ENCODE measurements at regions not wholly inside any gene's neighbourhood (a gene's known extent, or its start where the extent isn't known, plus 50 kb on each side); places are given as distances from the start of the nearest gene placed in this dataset.

DNA sequence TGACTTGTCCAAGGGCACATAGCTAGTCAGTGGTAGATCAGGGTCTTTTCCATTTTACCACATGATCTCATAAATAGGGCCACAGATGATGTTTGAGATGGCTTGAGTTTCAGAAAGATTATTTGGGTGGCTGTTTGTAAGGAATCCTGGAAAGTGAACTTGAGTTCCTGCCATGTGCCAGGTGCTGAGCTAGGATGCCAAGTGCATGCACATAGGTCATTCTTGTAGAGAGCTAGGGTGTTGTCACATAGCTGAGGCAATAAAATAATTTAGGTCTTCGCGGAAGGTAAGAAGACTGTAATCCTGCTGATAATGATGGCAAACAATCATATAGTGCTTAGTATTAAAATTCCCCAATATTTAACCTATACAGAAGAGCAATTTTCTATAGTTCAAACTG lies 1162.6 kb upstream of the TENM4 start:
- Mint-ChIP-seq H3K9me3 (peaks cover 1 to 23% (median 9%) of the 10 kb centered on the region in 9 donors), H3K36me3 (no peaks in the 10 kb centered on the region), H3K27me3 (peaks cover 0 to 1% (median 0%) of the 10 kb centered on the region in 5 donors), H3K4me1 (no peaks in the 10 kb centered on the region), H3K27ac (no peak overlapping the region), H3K4me3 (no peak overlapping the region)
- ATAC-seq (no peak), DNase-seq (no peak)
- POLR2A ChIA-PET, result no interaction called here

DNA sequence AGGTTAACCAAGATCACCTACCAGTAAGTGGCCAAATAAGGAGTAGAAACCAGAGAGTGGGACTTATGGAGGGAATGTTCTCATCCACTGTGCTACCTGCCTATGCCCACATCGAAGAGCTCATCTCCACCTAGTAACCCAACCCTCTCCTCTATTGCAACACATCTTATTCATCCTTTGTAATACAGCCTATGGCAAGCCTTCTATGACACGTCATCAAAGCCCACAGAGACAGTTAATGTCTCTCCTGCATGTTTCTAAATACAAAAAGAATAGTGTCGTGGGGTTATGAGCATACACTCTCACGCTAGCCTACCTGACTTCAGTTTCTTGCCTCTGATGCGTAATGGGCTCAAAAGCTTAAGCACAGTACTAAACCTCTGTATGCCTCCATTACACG lies 1158.1 kb upstream of the TENM4 start:
- POLR2A ChIA-PET, result no interaction called here
- H3K4me3 Mint-ChIP-seq, result no peak overlapping the region
- DNase-seq, result no peak

DNA sequence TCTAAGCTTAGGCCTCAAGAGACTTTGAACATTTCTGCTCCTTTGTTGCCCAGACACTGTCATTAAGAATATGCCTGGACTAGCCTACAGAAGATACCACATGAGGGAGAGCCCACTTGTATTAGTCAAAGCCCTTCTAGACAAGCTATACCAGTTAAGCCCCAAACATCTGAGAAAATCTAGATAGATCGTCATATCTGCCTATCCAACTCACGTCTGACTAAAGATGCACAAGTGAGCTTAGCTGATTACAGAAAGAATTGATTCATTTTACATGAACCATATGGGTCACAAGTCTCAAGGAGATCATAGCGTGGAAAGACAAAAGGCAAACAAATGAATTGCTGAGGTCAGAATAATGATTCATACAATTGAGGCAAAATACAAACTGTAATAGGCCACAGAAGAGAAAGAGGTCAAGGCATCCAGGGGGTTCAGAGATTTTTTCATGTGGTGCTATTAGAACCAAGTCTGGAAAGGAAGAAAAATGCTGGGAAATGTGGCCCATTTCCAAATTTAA lies 1155.5 kb upstream of the TENM4 start:
- Mint-ChIP-seq H3K27ac (no peak overlapping the region), H3K9me3 (peaks cover 0 to 29% (median 15%) of the 10 kb centered on the region in 9 donors), H3K4me1 (no peaks in the 10 kb centered on the region), H3K36me3 (peaks cover 0 to 4% (median 0%) of the 10 kb centered on the region in 3 donors), H3K27me3 (no peaks in the 10 kb centered on the region), H3K4me3 (no peak overlapping the region)
- no peak for ATAC-seq
- POLR2A ChIA-PET, result no interaction called here
- DNase-seq, result no peak

More for the DNA sequence above, 1158.1 kb upstream of the TENM4 start:
- no peak for ATAC-seq
- Mint-ChIP-seq H3K36me3 (peaks cover 0 to 4% (median 0%) of the 10 kb centered on the region in 3 donors), H3K27me3 (no peaks in the 10 kb centered on the region), H3K9me3 (peaks cover 4 to 23% (median 14%) of the 10 kb centered on the region in 9 donors), H3K27ac (no peak overlapping the region), H3K4me1 (no peaks in the 10 kb centered on the region)

DNA sequence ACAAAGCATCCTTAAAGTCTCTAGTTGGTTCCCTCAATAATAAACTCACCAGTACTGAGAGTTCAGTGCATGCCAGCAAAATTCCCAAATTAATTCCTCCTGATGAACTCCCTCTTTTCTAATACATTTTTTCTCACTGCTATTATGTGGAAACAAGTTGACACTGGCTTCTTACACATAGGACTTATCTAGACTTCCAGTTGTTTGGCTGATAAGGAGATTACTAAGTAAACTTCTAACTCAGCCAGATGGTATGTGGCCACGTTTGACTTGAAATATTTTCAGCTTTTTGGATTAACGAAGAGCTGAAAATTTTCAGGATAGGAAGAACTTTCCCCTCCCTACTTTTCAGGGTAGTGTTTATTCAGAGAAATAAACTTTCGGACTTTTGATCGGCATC lies 1154.2 kb upstream of the TENM4 start:
- Mint-ChIP-seq H3K27me3 (no peaks in the 10 kb centered on the region), H3K4me3 (no peak overlapping the region), H3K4me1 (no peaks in the 10 kb centered on the region), H3K27ac (no peak overlapping the region), H3K9me3 (peaks cover 0 to 29% (median 10%) of the 10 kb centered on the region in 9 donors), H3K36me3 (peaks cover 0 to 4% (median 0%) of the 10 kb centered on the region in 3 donors)
- ATAC-seq (no peak), DNase-seq (no peak)
- POLR2A ChIA-PET, result no interaction called here

DNA sequence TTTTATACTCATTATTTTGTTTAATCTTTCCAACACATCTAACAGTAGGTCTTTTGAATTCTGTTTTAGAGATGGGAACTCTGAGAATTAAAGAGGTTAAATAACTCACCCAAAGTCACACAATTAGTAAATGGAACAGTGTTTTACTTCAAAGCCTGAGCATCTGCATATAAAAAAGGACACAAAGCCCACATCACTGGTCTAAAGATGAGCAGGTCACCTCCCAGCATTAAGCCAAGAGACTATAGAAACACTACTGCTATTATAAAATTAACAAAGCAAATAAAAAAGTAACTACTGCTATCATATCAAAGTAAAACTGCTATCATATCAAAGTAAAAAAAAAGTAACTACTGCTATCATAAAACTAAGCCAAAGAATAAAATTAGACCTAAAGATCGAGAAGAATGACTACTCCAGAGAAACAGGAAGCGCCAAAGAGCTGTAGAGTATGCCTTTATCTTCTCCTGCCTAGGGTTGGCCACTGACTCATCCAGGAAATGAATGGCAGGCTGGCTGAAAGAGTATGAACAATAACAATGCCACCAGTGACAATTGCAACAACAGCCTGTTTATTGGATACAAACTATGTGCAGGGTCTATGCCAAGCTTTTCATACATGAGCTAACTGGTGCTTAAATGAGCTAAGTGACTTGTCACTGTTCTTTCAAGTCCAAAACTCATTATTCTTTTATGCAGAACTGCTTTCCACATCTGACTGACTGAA lies 1153.0 kb upstream of the TENM4 start:
- Mint-ChIP-seq H3K27ac (no peak overlapping the region), H3K27me3 (no peaks in the 10 kb centered on the region), H3K9me3 (peaks cover 0 to 29% (median 9%) of the 10 kb centered on the region in 9 donors), H3K36me3 (peaks cover 0 to 4% (median 0%) of the 10 kb centered on the region in 3 donors), H3K4me1 (no peaks in the 10 kb centered on the region), H3K4me3 (no peak overlapping the region)
- no peak for ATAC-seq
- DNase-seq, result no peak
- POLR2A ChIA-PET, result no interaction called here

DNA sequence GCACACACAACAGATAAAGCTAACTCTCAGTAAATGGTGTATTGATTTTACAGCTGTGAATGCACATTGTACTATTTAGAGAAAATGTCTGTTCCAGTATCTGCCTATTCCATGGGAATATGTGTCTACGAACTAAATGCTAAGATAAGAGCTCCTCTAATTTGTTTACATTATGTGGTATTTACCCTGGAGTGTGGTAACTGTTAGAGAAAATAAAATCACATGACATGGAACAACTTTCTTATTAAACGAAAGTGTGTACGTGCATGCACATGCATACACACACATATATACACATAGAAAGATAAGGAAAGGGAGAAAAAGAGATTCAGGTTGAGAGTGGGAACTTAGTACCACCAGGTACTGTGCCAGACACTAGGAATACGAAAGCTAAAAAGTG lies 1151.7 kb upstream of the TENM4 start:
- no peak for ATAC-seq
- Mint-ChIP-seq H3K4me1 (no peaks in the 10 kb centered on the region), H3K27ac (no peak overlapping the region), H3K9me3 (peaks cover 0 to 29% (median 8%) of the 10 kb centered on the region in 9 donors), H3K27me3 (no peaks in the 10 kb centered on the region), H3K4me3 (no peak overlapping the region), H3K36me3 (peaks cover 0 to 4% (median 0%) of the 10 kb centered on the region in 3 donors)
- no peak for DNase-seq
- POLR2A ChIA-PET, result no interaction called here

DNA sequence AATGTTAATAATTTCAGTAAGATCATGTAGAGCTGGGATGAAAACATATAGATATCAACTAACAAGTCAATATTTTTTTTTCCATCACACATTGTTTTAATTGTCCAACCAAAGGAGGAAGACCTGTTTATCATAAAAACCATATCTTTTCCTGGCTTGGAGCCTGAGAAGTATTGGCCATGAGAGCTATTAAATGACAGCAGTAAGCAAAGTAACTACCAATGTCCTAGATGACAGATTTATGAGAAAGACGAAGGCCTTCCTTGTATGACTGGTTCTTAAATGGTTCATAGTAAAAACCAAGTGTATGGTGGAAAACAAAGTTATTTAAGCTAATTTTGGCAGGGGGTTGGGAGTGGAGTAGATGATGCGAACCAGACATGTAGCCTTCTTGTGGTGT lies 1147.1 kb upstream of the TENM4 start:
- Mint-ChIP-seq H3K4me3 (no peak overlapping the region), H3K27ac (no peak overlapping the region), H3K4me1 (no peaks in the 10 kb centered on the region), H3K27me3 (no peaks in the 10 kb centered on the region), H3K9me3 (peaks cover 0 to 14% (median 6%) of the 10 kb centered on the region in 9 donors), H3K36me3 (no peaks in the 10 kb centered on the region)
- POLR2A ChIA-PET, result no interaction called here
- DNase-seq, result no peak
- no peak for ATAC-seq

DNA sequence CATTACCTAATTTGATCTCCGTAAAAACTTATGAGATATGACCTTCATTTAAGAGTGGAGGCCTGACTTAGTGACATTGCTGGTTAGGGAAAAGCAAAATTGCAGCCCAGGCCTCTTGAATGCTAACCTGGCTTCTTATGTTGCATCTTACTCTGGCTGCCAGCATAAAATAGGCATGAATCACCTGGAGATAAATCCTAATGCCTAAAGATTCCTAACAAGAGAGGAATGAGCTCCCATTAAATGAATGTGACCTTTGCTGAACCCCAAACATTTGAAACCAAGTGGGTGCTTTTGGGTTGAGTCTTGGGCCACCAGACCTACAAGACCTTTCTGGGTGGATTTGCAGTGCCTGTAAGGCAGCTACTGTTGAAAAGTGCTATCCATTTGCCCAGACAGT lies 1145.6 kb upstream of the TENM4 start:
- Mint-ChIP-seq H3K4me1 (no peaks in the 10 kb centered on the region), H3K9me3 (peaks cover 0 to 11% (median 6%) of the 10 kb centered on the region in 9 donors), H3K36me3 (no peaks in the 10 kb centered on the region), H3K4me3 (no peak overlapping the region), H3K27me3 (no peaks in the 10 kb centered on the region), H3K27ac (no peak overlapping the region)
- DNase-seq (no peak), ATAC-seq (no peak)
- POLR2A ChIA-PET, result no interaction called here

DNA sequence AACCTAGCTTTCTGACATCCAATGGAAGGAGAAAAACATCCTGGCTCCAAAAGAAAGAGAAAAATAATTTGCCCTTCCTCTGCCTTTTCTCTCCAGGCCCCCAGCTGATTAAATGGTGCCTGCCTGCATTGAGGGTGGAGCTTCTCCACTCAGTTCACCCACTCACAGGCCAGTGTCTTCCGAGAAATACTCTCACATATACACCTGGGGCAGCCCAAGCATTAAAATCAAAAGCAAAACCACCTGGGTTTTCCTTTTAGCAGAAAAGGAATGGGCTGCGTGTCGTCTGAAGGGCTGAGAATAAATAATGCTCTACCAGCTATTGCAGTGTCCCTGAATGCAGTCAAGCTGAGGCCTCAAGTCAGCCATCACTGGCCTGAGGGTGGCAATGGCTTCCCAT lies 1143.8 kb upstream of the TENM4 start:
- Mint-ChIP-seq H3K4me3 (no peak overlapping the region), H3K36me3 (no peaks in the 10 kb centered on the region), H3K27ac (no peak overlapping the region), H3K9me3 (peaks cover 0 to 10% (median 6%) of the 10 kb centered on the region in 9 donors), H3K4me1 (no peaks in the 10 kb centered on the region), H3K27me3 (no peaks in the 10 kb centered on the region)
- ATAC-seq (no peak), DNase-seq (no peak)
- POLR2A ChIA-PET, result no interaction called here

DNA sequence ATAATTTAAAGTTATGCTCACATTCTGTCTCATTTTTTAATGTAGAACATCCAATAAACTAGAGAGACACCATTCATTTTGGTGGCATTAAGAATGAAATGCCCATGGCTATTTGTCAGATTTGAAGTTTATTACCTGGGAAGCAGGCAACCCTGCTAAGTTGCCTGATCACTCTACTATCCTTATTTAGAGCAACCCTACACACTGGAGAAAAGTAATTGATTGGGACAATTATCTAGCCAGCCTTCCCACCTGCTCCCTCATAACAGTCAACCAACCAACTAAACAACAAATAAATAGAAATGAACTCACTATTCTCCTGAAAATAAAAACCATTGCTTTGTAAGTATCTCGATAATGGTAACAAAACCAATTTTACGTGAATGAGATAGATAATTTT lies 1129.0 kb upstream of the TENM4 start:
- DNase-seq (no peak), ATAC-seq (no peak)
- H3K27ac Mint-ChIP-seq, result no peak overlapping the region
- no peaks in the 10 kb centered on the region for H3K4me1 Mint-ChIP-seq
- H3K27me3 Mint-ChIP-seq, result no peaks in the 10 kb centered on the region
- H3K36me3 Mint-ChIP-seq, result no peaks in the 10 kb centered on the region
- H3K4me3 Mint-ChIP-seq, result no peak overlapping the region
- POLR2A ChIA-PET, result no interaction called here
- peaks cover 7 to 34% (median 13%) of the 10 kb centered on the region in 9 donors for H3K9me3 Mint-ChIP-seq

DNA sequence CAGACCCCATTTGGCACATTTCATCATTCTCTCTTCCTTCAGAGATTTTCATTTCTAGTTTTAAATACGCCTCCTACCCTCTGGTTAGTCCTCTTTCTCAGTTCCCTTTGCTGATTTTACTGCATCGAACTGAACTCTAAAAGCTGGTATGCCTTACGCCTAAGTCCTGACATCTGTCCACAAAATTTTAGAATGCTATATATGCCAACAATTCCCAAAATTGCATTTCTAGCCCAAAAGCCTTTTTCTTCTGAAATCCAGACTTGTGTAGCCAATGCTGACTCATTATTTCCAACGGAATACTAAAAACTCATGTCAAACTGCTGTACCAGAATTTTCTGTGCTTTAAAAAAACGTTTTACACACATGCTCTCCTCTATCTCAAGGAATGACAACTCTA lies 1124.4 kb upstream of the TENM4 start:
- POLR2A ChIA-PET, result no interaction called here
- Mint-ChIP-seq H3K4me3 (no peak overlapping the region), H3K4me1 (no peaks in the 10 kb centered on the region), H3K36me3 (no peaks in the 10 kb centered on the region), H3K27ac (no peak overlapping the region), H3K9me3 (peaks cover 0 to 19% (median 5%) of the 10 kb centered on the region in 9 donors), H3K27me3 (no peaks in the 10 kb centered on the region)
- ATAC-seq (no peak), DNase-seq (no peak)

DNA sequence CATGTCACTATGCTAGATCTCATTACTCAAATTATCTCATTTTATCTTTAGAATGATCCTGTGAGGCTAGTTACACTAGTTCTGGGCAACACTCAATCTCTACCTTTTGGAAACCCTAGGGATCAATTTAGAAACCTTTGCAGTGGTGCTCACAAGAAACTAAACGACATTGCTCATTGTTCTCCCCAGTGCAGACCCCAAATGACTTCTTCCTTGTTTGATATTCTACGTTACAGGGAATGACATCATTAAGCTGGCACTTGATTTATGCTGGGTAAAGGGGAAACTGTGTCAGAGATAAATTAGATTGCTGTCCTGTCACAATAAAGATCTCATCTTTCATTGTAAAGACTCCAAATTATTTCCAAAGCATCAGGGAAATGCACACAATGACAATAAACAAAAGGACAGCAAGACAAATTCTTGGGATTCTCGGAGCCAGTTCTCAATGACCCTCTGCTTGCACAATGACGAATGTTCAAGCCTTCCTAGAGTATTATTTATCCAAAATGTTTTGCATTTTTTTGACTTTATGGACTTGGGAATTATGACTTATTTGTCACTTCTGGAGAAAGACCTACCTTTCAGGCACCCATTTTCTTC lies 1121.8 kb upstream of the TENM4 start:
- DNase-seq (no peak), ATAC-seq (no peak)
- peaks cover 0 to 20% (median 6%) of the 10 kb centered on the region in 9 donors for H3K9me3 Mint-ChIP-seq
- POLR2A ChIA-PET, result no interaction called here
- H3K27ac Mint-ChIP-seq, result no peak overlapping the region
- no peaks in the 10 kb centered on the region for H3K36me3 Mint-ChIP-seq
- no peaks in the 10 kb centered on the region for H3K27me3 Mint-ChIP-seq
- no peaks in the 10 kb centered on the region for H3K4me1 Mint-ChIP-seq
- no peak overlapping the region for H3K4me3 Mint-ChIP-seq

DNA sequence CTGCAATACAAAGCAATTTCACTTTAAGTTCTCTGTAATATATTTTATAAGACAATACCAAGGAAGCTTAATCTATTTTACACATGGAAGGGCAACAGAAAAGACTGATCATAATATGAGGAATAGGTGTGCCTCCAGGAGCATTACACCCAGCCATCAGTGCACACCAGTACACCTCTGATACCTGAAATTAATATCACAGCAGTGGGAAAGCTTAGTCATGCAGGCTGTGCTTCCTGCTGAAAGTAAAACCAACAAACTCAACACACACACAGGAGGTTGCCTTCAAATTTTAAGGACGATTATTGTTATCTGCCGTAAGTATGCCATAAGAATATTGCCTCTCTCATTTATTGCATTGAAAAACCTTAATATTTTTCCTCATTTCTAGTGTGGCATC lies 1119.1 kb upstream of the TENM4 start:
- peaks cover 0 to 32% (median 6%) of the 10 kb centered on the region in 9 donors for H3K9me3 Mint-ChIP-seq
- POLR2A ChIA-PET, result no interaction called here
- no peak overlapping the region for H3K4me3 Mint-ChIP-seq
- H3K27ac Mint-ChIP-seq, result no peak overlapping the region
- DNase-seq (no peak), ATAC-seq (no peak)
- no peaks in the 10 kb centered on the region for H3K27me3 Mint-ChIP-seq
- H3K4me1 Mint-ChIP-seq, result no peaks in the 10 kb centered on the region
- no peaks in the 10 kb centered on the region for H3K36me3 Mint-ChIP-seq

DNA sequence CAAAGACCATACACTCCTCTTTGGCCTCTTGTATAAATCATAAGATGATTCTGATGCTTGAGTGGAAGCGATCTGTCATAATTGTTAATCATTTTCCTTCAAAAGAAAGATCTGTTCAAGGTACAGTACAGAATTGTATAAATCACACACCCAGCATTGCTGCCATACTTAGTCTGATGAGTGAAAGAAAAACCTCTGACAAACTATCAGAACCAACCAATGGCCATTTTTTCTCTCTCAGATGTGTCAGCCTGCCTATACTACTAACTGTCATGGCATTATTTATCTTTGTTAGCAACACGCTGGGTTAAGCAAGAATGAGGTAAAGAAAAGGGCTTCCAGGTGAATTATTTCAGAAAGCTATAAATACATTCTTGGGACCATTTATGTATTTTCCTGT lies 1112.7 kb upstream of the TENM4 start:
- H3K4me3 Mint-ChIP-seq, result no peak overlapping the region
- peaks cover 0 to 24% (median 10%) of the 10 kb centered on the region in 9 donors for H3K9me3 Mint-ChIP-seq
- no peaks in the 10 kb centered on the region for H3K4me1 Mint-ChIP-seq
- DNase-seq, result no peak
- H3K27me3 Mint-ChIP-seq, result no peaks in the 10 kb centered on the region
- no peak for ATAC-seq
- no peaks in the 10 kb centered on the region for H3K36me3 Mint-ChIP-seq
- no peak overlapping the region for H3K27ac Mint-ChIP-seq
- POLR2A ChIA-PET, result no interaction called here
